Suprapubic skin (tissue), 4 donors: ENCODE measurements at regions not wholly inside any gene's neighbourhood (a gene's known extent, or its start where the extent isn't known, plus 50 kb on each side); places are given as distances from the start of the nearest gene placed in this dataset.
"Not testable (repeated sequence)": the region's sequence is repeated elsewhere in the genome, so short reads cannot be mapped to it uniquely, and the experiment has no call there.

Source experiments
- DNase-seq, 2 donors: peaks; one replicate each; pipeline ENCODE4 v3.0.0-alpha.2; 2019; ENCODE audit warnings: low spot score in 2 of 2
- H3K27ac ChIP-seq: fragments of 200-600 bp; sonication (generic); one replicate; pipeline ENCODE4 v1.5.1; 2019
- H3K27me3 ChIP-seq: fragments of 200-600 bp; sonication (generic); one replicate; pipeline ENCODE4 v1.5.1; 2019
- H3K36me3 ChIP-seq: fragments of 200-600 bp; sonication (generic); one replicate; pipeline ENCODE4 v1.5.1; 2019
- H3K4me1 ChIP-seq: fragments of 200-600 bp; sonication (generic); one replicate; pipeline ENCODE4 v1.5.1; 2019
- H3K4me3 ChIP-seq: fragments of 200-600 bp; sonication (generic); one replicate; pipeline ENCODE4 v1.5.1; 2019; ENCODE audit warnings: mild to moderate bottlenecking
- H3K9me3 ChIP-seq: fragments of 200-600 bp; sonication (generic); one replicate; pipeline ENCODE4 v1.5.1; 2019
- CTCF ChIP-seq, 2 donors: fragments of 200-600 bp in 1 of 2; fragments of 450-650 bp in 1 of 2; sonication (generic) in 1 of 2; IDR thresholded peaks; one replicate each; pipeline ENCODE4 v1.5.1; 2016 to 2019; ENCODE audit warnings: antibody characterized with exemption in 2 of 2, mild to moderate bottlenecking in 1 of 2, moderate library complexity in 1 of 2
- EP300 ChIP-seq: sonication (generic); formaldehyde crosslinking; IDR thresholded peaks from one replicate; pipeline ENCODE4 v1.6.1; 2017; ENCODE audit warnings: antibody characterized with exemption
- POLR2A ChIP-seq, 2 donors: fragments of 450-650 bp; IDR thresholded peaks; one replicate each; pipeline ENCODE4 v1.6.1; 2017; ENCODE audit warnings: antibody characterized with exemption in 2 of 2, mild to moderate bottlenecking in 2 of 2, moderate library complexity in 2 of 2
- POLR2AphosphoS5 ChIP-seq, 3 donors: sonication (generic); formaldehyde crosslinking; IDR thresholded peaks; one replicate each; pipeline ENCODE4 v1.6.1; 2017; ENCODE audit warnings: antibody characterized with exemption in 3 of 3
- WGBS: methylation state at CpG from one replicate; pipeline ENCODE4 v1.1.5; 2018; 5-methylcytosine and 5-hydroxymethylcytosine counted together

GRCh38 chr13:86914757-86915156, 756.4 kb upstream of the SLITRK5 start:
- no peaks in the 10 kb centered on the region for H3K27me3 ChIP-seq
- TF ChIP-seq EP300: no peak
- no peak for TF ChIP-seq POLR2AphosphoS5 (IDR thresholded peaks at IDR 0.05)
- no peak for TF ChIP-seq POLR2A (IDR thresholded peaks at IDR 0.05)
- TF ChIP-seq CTCF (IDR thresholded peaks at IDR 0.05): no peak
- no peak for DNase-seq
- no peak overlapping the region for H3K27ac ChIP-seq
- H3K4me3 ChIP-seq: no peak overlapping the region
- H3K9me3 ChIP-seq: no peaks in the 10 kb centered on the region
- H3K36me3 ChIP-seq: no peaks in the 10 kb centered on the region
- WGBS: 85% methylated on average over 5 of the region's 5 CpGs
- no peaks in the 10 kb centered on the region for H3K4me1 ChIP-seq

- H3K36me3 ChIP-seq, H3K27me3 ChIP-seq, H3K4me1 ChIP-seq, DNase-seq, H3K27ac ChIP-seq, H3K9me3 ChIP-seq, H3K4me3 ChIP-seq: not testable (repeated sequence)
- WGBS: 96% methylated on average over 10 of the region's 10 CpGs
Observed at GRCh38 chr13:86917438-86917837, 753.7 kb upstream of the SLITRK5 start.

- Histone ChIP-seq H3K27ac (no peak overlapping the region), H3K9me3 (no peaks in the 10 kb centered on the region), H3K4me1 (no peaks in the 10 kb centered on the region), H3K36me3 (no peaks in the 10 kb centered on the region), H3K4me3 (no peak overlapping the region), H3K27me3 (no peaks in the 10 kb centered on the region)
- TF ChIP-seq EP300 (no peak), POLR2A (IDR thresholded peaks at IDR 0.05) (no peak), CTCF (IDR thresholded peaks at IDR 0.05) (no peak), POLR2AphosphoS5 (IDR thresholded peaks at IDR 0.05) (no peak)
- WGBS: 23% methylated on average over 2 of the region's 2 CpGs
- no peak for DNase-seq
Observed at GRCh38 chr13:86918682-86919081, 752.5 kb upstream of the SLITRK5 start.

GRCh38 chr13:86920961-86921360, 750.2 kb upstream of the SLITRK5 start:
- H3K27ac ChIP-seq: no peak overlapping the region
- H3K9me3 ChIP-seq: no peaks in the 10 kb centered on the region
- no peak overlapping the region for H3K4me3 ChIP-seq
- DNase-seq: no peak
- WGBS: 84% methylated on average over 1 of the region's 1 CpG
- H3K27me3 ChIP-seq: no peaks in the 10 kb centered on the region
- no peaks in the 10 kb centered on the region for H3K36me3 ChIP-seq
- TF ChIP-seq EP300: no peak
- no peak for TF ChIP-seq CTCF (IDR thresholded peaks at IDR 0.05)
- no peak for TF ChIP-seq POLR2A (IDR thresholded peaks at IDR 0.05)
- TF ChIP-seq POLR2AphosphoS5 (IDR thresholded peaks at IDR 0.05): no peak
- no peaks in the 10 kb centered on the region for H3K4me1 ChIP-seq

GRCh38 chr13:86922936-86923335, 748.2 kb upstream of the SLITRK5 start:
- no peak overlapping the region for H3K4me3 ChIP-seq
- no peaks in the 10 kb centered on the region for H3K4me1 ChIP-seq
- 58% methylated on average over 5 of the region's 5 CpGs for WGBS
- no peak for DNase-seq
- H3K27ac ChIP-seq: no peak overlapping the region
- no peaks in the 10 kb centered on the region for H3K27me3 ChIP-seq
- no peaks in the 10 kb centered on the region for H3K36me3 ChIP-seq
- H3K9me3 ChIP-seq: no peaks in the 10 kb centered on the region
- no peak for TF ChIP-seq POLR2A (IDR thresholded peaks at IDR 0.05)
- no peak for TF ChIP-seq CTCF (IDR thresholded peaks at IDR 0.05)
- TF ChIP-seq EP300: no peak
- no peak for TF ChIP-seq POLR2AphosphoS5 (IDR thresholded peaks at IDR 0.05)

GRCh38 chr13:86926916-86927315, 744.3 kb upstream of the SLITRK5 start:
- not testable (repeated sequence) for H3K4me3 ChIP-seq, H3K36me3 ChIP-seq, H3K4me1 ChIP-seq, H3K27ac ChIP-seq, H3K9me3 ChIP-seq, DNase-seq, H3K27me3 ChIP-seq
- 89% methylated on average over 3 of the region's 3 CpGs for WGBS
